Esophagus muscularis mucosa (tissue), 3 donors: ENCODE measurements at regions not wholly inside any gene's neighbourhood (a gene's known extent, or its start where the extent isn't known, plus 50 kb on each side); places are given as distances from the start of the nearest gene placed in this dataset.

ENCODE experiments used
- POLR2A ChIP-seq: fragments of 450-650 bp; IDR thresholded peaks from one replicate; pipeline ENCODE4 v1.6.1; 2017; ENCODE audit warnings: antibody characterized with exemption, moderate library complexity, mild to moderate bottlenecking, low read depth
- TF ChIP-seq, protein P1 (sequence below), 3 experiments: fragments of 200-600 bp in 2 of 3; fragments of 450-650 bp in 1 of 3; sonication (generic) in 2 of 3; IDR thresholded peaks; one replicate each; pipeline ENCODE4 v1.5.1; 2017 to 2019; ENCODE audit warnings: antibody characterized with exemption in 3 of 3, mild to moderate bottlenecking in 2 of 3, moderate library complexity in 1 of 3

- TF ChIP-seq POLR2A = no peak
- TF ChIP-seq, protein P1, sequence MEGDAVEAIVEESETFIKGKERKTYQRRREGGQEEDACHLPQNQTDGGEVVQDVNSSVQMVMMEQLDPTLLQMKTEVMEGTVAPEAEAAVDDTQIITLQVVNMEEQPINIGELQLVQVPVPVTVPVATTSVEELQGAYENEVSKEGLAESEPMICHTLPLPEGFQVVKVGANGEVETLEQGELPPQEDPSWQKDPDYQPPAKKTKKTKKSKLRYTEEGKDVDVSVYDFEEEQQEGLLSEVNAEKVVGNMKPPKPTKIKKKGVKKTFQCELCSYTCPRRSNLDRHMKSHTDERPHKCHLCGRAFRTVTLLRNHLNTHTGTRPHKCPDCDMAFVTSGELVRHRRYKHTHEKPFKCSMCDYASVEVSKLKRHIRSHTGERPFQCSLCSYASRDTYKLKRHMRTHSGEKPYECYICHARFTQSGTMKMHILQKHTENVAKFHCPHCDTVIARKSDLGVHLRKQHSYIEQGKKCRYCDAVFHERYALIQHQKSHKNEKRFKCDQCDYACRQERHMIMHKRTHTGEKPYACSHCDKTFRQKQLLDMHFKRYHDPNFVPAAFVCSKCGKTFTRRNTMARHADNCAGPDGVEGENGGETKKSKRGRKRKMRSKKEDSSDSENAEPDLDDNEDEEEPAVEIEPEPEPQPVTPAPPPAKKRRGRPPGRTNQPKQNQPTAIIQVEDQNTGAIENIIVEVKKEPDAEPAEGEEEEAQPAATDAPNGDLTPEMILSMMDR (IDR thresholded peaks at IDR 0.05) = no peak
These were observed 422.5 kb upstream of the PIK3C3 start for GRCh38 chr18:41532344-41533086.
